ENCODE measurements at regions not wholly inside any gene's neighbourhood (a gene's known extent, or its start where the extent isn't known, plus 50 kb on each side); places are given as distances from the start of the nearest gene placed in this dataset.

DNA sequence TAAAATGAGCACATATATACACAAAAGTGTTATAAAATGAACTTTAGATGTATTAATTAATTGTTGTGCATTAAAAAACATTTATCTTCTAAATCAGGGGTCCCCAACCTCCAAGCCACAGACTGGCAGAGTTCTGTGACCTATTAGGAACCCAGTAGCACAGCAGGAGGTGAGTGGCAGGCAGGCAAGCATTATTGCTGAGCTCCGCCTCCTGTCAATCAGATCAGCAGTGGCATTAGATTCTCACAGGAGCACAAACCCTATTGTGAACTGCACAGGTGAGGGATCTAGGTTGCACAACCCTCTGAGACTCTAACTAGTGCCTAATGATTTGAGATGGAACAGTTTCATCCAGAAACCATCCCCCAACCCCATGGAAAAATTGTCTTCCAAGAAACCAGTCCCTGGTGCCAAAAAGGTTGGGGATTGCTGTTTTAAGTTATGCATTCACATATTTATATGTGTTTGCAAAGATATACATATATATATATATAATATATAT lies 583.7 kb downstream of the KCNJ2 start (continued):
- TF ChIP-seq, protein P1, sequence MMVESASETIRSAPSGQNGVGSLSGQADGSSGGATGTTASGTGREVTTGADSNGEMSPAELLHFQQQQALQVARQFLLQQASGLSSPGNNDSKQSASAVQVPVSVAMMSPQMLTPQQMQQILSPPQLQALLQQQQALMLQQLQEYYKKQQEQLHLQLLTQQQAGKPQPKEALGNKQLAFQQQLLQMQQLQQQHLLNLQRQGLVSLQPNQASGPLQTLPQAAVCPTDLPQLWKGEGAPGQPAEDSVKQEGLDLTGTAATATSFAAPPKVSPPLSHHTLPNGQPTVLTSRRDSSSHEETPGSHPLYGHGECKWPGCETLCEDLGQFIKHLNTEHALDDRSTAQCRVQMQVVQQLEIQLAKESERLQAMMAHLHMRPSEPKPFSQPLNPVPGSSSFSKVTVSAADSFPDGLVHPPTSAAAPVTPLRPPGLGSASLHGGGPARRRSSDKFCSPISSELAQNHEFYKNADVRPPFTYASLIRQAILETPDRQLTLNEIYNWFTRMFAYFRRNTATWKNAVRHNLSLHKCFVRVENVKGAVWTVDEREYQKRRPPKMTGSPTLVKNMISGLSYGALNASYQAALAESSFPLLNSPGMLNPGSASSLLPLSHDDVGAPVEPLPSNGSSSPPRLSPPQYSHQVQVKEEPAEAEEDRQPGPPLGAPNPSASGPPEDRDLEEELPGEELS (CRISPR knock-in tag; IDR thresholded peaks at IDR 0.05), result no peak
- TF ChIP-seq ESRRA (CRISPR knock-in tag; IDR thresholded peaks at IDR 0.05; ENCODE audit: borderline replicate concordance), result no peak
- TF ChIP-seq HMGA2 (CRISPR knock-in tag; IDR thresholded peaks at IDR 0.05), result no peak

DNA sequence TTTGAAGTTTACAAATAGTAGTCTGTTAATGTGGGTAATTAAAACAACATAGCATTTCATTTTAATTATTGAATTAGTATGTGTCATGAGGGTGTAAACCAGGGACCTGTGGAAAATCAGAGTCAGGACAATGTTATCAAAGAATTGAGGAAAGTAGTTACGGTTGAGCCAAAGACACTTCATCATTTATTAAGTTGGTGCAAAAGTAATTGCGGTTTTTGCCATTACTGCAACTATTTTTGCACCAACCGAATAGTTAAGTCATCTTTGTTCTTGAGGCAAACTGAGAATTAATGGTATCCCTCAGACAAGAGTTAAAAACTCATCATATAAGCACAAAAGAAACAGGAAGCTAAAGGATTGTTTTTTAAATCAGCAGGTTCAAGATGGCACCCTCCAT lies 593.7 kb downstream of the KCNJ2 start:
- no peaks in the 10 kb centered on the region for H3K4me1 Mint-ChIP-seq

More for the DNA sequence above, 593.7 kb downstream of the KCNJ2 start:
- no peak overlapping the region for H3K4me3 Mint-ChIP-seq
- no peak for DNase-seq (ENCODE audit: low spot score)
- TF ChIP-seq, protein P2, sequence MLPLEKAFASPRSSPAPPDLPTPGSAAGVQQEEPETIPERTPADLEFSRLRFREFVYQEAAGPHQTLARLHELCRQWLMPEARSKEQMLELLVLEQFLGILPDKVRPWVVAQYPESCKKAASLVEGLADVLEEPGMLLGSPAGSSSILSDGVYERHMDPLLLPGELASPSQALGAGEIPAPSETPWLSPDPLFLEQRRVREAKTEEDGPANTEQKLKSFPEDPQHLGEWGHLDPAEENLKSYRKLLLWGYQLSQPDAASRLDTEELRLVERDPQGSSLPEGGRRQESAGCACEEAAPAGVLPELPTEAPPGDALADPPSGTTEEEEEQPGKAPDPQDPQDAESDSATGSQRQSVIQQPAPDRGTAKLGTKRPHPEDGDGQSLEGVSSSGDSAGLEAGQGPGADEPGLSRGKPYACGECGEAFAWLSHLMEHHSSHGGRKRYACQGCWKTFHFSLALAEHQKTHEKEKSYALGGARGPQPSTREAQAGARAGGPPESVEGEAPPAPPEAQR (CRISPR knock-in tag; IDR thresholded peaks at IDR 0.05), result no peak
- TF ChIP-seq ATF1 (CRISPR knock-in tag; IDR thresholded peaks at IDR 0.05) (no peak), ZNF121 (CRISPR knock-in tag; IDR thresholded peaks at IDR 0.05) (no peak), ZNF232 (CRISPR knock-in tag; IDR thresholded peaks at IDR 0.05) (no peak), MXD4 (CRISPR knock-in tag; IDR thresholded peaks at IDR 0.05; ENCODE audit: borderline replicate concordance) (no peak), NR1H2 (CRISPR knock-in tag; IDR thresholded peaks at IDR 0.05) (no peak), ZNF138 (CRISPR knock-in tag; conservative IDR thresholded peaks at IDR 0.05) (no peak), TCF7 (CRISPR knock-in tag; IDR thresholded peaks at IDR 0.05; ENCODE audit: low read depth) (no peak), JUN (CRISPR knock-in tag; IDR thresholded peaks at IDR 0.05) (no peak)
- TF ChIP-seq, protein P3, sequence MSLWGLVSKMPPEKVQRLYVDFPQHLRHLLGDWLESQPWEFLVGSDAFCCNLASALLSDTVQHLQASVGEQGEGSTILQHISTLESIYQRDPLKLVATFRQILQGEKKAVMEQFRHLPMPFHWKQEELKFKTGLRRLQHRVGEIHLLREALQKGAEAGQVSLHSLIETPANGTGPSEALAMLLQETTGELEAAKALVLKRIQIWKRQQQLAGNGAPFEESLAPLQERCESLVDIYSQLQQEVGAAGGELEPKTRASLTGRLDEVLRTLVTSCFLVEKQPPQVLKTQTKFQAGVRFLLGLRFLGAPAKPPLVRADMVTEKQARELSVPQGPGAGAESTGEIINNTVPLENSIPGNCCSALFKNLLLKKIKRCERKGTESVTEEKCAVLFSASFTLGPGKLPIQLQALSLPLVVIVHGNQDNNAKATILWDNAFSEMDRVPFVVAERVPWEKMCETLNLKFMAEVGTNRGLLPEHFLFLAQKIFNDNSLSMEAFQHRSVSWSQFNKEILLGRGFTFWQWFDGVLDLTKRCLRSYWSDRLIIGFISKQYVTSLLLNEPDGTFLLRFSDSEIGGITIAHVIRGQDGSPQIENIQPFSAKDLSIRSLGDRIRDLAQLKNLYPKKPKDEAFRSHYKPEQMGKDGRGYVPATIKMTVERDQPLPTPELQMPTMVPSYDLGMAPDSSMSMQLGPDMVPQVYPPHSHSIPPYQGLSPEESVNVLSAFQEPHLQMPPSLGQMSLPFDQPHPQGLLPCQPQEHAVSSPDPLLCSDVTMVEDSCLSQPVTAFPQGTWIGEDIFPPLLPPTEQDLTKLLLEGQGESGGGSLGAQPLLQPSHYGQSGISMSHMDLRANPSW (CRISPR knock-in tag; conservative IDR thresholded peaks at IDR 0.05; ENCODE audit: low read depth), result no peak
- TF ChIP-seq, protein P4, sequence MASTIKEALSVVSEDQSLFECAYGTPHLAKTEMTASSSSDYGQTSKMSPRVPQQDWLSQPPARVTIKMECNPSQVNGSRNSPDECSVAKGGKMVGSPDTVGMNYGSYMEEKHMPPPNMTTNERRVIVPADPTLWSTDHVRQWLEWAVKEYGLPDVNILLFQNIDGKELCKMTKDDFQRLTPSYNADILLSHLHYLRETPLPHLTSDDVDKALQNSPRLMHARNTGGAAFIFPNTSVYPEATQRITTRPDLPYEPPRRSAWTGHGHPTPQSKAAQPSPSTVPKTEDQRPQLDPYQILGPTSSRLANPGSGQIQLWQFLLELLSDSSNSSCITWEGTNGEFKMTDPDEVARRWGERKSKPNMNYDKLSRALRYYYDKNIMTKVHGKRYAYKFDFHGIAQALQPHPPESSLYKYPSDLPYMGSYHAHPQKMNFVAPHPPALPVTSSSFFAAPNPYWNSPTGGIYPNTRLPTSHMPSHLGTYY (CRISPR knock-in tag; IDR thresholded peaks at IDR 0.05), result no peak
- TF ChIP-seq, protein P5, sequence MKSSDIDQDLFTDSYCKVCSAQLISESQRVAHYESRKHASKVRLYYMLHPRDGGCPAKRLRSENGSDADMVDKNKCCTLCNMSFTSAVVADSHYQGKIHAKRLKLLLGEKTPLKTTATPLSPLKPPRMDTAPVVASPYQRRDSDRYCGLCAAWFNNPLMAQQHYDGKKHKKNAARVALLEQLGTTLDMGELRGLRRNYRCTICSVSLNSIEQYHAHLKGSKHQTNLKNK (CRISPR knock-in tag; IDR thresholded peaks at IDR 0.05), result no peak
- TF ChIP-seq, protein P6, sequence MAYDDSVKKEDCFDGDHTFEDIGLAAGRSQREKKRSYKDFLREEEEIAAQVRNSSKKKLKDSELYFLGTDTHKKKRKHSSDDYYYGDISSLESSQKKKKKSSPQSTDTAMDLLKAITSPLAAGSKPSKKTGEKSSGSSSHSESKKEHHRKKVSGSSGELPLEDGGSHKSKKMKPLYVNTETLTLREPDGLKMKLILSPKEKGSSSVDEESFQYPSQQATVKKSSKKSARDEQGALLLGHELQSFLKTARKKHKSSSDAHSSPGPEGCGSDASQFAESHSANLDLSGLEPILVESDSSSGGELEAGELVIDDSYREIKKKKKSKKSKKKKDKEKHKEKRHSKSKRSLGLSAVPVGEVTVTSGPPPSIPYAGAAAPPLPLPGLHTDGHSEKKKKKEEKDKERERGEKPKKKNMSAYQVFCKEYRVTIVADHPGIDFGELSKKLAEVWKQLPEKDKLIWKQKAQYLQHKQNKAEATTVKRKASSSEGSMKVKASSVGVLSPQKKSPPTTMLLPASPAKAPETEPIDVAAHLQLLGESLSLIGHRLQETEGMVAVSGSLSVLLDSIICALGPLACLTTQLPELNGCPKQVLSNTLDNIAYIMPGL (CRISPR knock-in tag; IDR thresholded peaks at IDR 0.05), result no peak
- ATAC-seq, result no peak
- H3K36me3 Mint-ChIP-seq, result no peaks in the 10 kb centered on the region
- ChIA-PET CTCF (no interaction called here), POLR2A (no interaction called here)
- H3K9me3 Mint-ChIP-seq, result no peaks in the 10 kb centered on the region
- H3K27me3 Mint-ChIP-seq (ENCODE audit: low read depth), result no peaks in the 10 kb centered on the region; the same call in 1 of the 2 replicates
- no peak overlapping the region for H3K27ac Mint-ChIP-seq
